Neuronal stem cell (in vitro differentiated cells): ENCODE measurements at regions not wholly inside any gene's neighbourhood (a gene's known extent, or its start where the extent isn't known, plus 50 kb on each side); places are given as distances from the start of the nearest gene placed in this dataset.

Experiments
- DNase-seq: peaks from one replicate; pipeline ENCODE4 v3.0.0-alpha.2; 2013; ENCODE audit warnings: low spot score
- H2AFZ ChIP-seq: one replicate; pipeline ENCODE4 v1.6.1; 2013; ENCODE audit warnings: mild to moderate bottlenecking, low read length, inconsistent platforms
- H2AK5ac ChIP-seq: 2 replicates; pipeline ENCODE4 v1.6.1; 2013; ENCODE audit warnings: low read depth, mild to moderate bottlenecking, inconsistent platforms, low read length, moderate library complexity, mixed read lengths
- H2BK120ac ChIP-seq: 2 replicates; pipeline ENCODE4 v1.6.1; 2013; ENCODE audit warnings: low read depth, mild to moderate bottlenecking, inconsistent platforms, low read length, moderate library complexity, mixed read lengths
- H2BK12ac ChIP-seq: one replicate; pipeline ENCODE4 v1.6.1; 2013; ENCODE audit warnings: low read length, inconsistent platforms
- H2BK15ac ChIP-seq: 2 replicates; pipeline ENCODE4 v1.6.1; 2013; ENCODE audit warnings: mild to moderate bottlenecking, low read length, inconsistent platforms, mixed read lengths
- H2BK5ac ChIP-seq: one replicate; pipeline ENCODE4 v1.6.1; 2013; ENCODE audit warnings: inconsistent platforms, mild to moderate bottlenecking, low read length, moderate library complexity
- H3K14ac ChIP-seq: one replicate; pipeline ENCODE4 v1.6.1; 2013; ENCODE audit warnings: low read length, inconsistent platforms
- H3K18ac ChIP-seq: 2 replicates; pipeline ENCODE4 v1.6.1; 2013; ENCODE audit warnings: low read length, inconsistent platforms
- H3K23ac ChIP-seq: 2 replicates; pipeline ENCODE4 v1.6.1; 2013; ENCODE audit warnings: low read depth, mild to moderate bottlenecking, mixed read lengths, low read length, inconsistent platforms; ENCODE audit not compliant: poor library complexity
- H3K27ac ChIP-seq: replicated peaks from 3 replicates; pipeline ENCODE4 v1.5.1; 2013; ENCODE audit warnings: low read length, inconsistent platforms
- H3K27me3 ChIP-seq, 3 experiments: 2 replicates each; pipeline ENCODE4 v1.6.1; 2013; ENCODE audit warnings: low read length in 3 of 3, mild to moderate bottlenecking in 2 of 3, inconsistent platforms in 1 of 3, low read depth in 1 of 3, mixed read lengths in 1 of 3, moderate library complexity in 1 of 3; ENCODE audit not compliant: control insufficient read depth in 3 of 3, insufficient read depth in 3 of 3
- H3K36me3 ChIP-seq, 2 donors: replicated peaks in 1 of 2; 2 replicates each; pipeline ENCODE4 v1.6.1; 2013; ENCODE audit warnings: low read length in 2 of 2; ENCODE audit not compliant: control insufficient read depth in 2 of 2, insufficient read depth in 2 of 2
- H3K4ac ChIP-seq: 2 replicates; pipeline ENCODE4 v1.6.1; 2013; ENCODE audit warnings: inconsistent platforms, mild to moderate bottlenecking, low read length, moderate library complexity
- H3K4me1 ChIP-seq, 2 donors: 1 replicate in 1 of 2; 2 replicates in 1 of 2; pipeline ENCODE4 v1.6.1; 2013; ENCODE audit warnings: low read length in 2 of 2, low read depth in 1 of 2; ENCODE audit not compliant: control insufficient read depth in 2 of 2, insufficient read depth in 1 of 2
- H3K4me2 ChIP-seq: one replicate; pipeline ENCODE4 v1.6.1; 2013; ENCODE audit warnings: mild to moderate bottlenecking, low read length, inconsistent platforms; ENCODE audit not compliant: insufficient read depth, poor library complexity, severe bottlenecking
- H3K4me3 ChIP-seq, 2 donors: 2 replicates each; pipeline ENCODE4 v1.5.1; 2013; ENCODE audit warnings: low read length in 2 of 2, mild to moderate bottlenecking in 2 of 2, inconsistent platforms in 1 of 2, moderate library complexity in 1 of 2
- H3K79me1 ChIP-seq: one replicate; pipeline ENCODE4 v1.6.1; 2013; ENCODE audit warnings: low read depth, mild to moderate bottlenecking, inconsistent platforms, low read length, moderate library complexity
- H3K9ac ChIP-seq: one replicate; pipeline ENCODE4 v1.6.1; 2013; ENCODE audit warnings: mild to moderate bottlenecking, low read depth, low read length, inconsistent platforms; ENCODE audit not compliant: poor library complexity
- H3K9me3 ChIP-seq, 2 donors: replicated peaks in 1 of 2; 2 replicates each; pipeline versions ENCODE3 to v1.6.1; 2013; ENCODE audit warnings: low read length in 2 of 2, mild to moderate bottlenecking in 2 of 2, inconsistent platforms in 1 of 2, low read depth in 1 of 2, mixed read lengths in 1 of 2, moderate library complexity in 1 of 2; ENCODE audit not compliant: control insufficient read depth in 2 of 2, insufficient read depth in 1 of 2
- H4K8ac ChIP-seq: one replicate; pipeline ENCODE4 v1.6.1; 2013; ENCODE audit warnings: low read depth, mild to moderate bottlenecking, inconsistent platforms, low read length, moderate library complexity
- H4K91ac ChIP-seq: one replicate; pipeline ENCODE4 v1.6.1; 2013; ENCODE audit warnings: low read length, low read depth, mild to moderate bottlenecking, inconsistent platforms; ENCODE audit not compliant: poor library complexity
- WGBS, 2 donors: extraction: QIAGEN DNeasy Blood & Tissue Kit; methylation state at CpG; one replicate each; pipeline ENCODE4 v1.1.7; 2013; ENCODE audit warnings: missing lambda C conversion rate in 2 of 2, mixed read lengths in 1 of 2; ENCODE audit not compliant: insufficient read length in 2 of 2, insufficient replicate concordance in 1 of 2; ENCODE audit errors: extremely low coverage in 2 of 2; 5-methylcytosine and 5-hydroxymethylcytosine counted together

DNA sequence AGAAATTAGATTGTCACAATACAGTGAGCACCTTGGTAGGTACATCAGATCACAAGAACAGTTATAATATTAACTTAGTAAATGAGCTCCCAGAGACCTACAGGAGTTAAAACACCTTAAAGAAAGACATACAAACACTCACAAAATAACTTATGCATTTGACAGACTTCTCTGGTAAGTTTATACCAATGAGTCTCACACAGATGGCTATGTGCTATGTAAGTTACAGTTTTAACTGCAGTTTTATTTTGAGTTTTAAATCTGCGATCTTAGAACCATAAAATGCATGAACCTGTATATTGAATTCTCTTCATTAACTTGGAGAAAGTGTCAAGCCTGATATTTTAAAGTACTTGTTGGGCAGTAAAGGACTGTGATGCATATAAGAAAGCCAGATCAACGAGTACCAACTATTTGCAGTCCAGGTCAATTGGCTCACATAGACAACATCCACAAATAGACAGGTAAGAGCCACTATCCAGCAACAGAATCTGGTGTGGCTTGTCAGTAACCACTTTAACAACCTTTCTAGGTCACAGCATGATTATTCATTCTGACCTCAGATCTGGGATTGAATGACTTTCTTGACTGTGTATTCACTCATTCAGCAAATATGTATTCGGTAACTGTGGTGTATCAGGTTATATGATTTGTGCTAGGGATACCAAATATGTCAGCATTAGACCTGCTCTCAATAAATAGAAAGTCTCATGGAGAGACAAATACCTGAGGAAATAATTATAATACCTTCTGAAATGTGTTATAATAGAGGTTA is 856.6 kb upstream of the MGAT4C start:
- no peak for DNase-seq
- no peak overlapping the region for H3K23ac ChIP-seq
- H3K4me2 ChIP-seq: no peak overlapping the region
- no peak overlapping the region for H3K14ac ChIP-seq
- H2AFZ ChIP-seq: no peak overlapping the region
- H3K4me1 ChIP-seq: peaks cover 0 to 8% of the 10 kb centered on the region in 2 donors
- no peaks in the 10 kb centered on the region for H3K27me3 ChIP-seq
- H3K27ac ChIP-seq: no peak overlapping the region
- no peak overlapping the region for H2BK120ac ChIP-seq
- H3K9me3 ChIP-seq: no peaks in the 10 kb centered on the region
- H2BK12ac ChIP-seq: no peak overlapping the region
- no peak overlapping the region for H4K8ac ChIP-seq
- no peak overlapping the region for H2BK5ac ChIP-seq
- no peaks in the 10 kb centered on the region for H3K36me3 ChIP-seq
- no peak overlapping the region for H3K9ac ChIP-seq
- H2BK15ac ChIP-seq: no peak overlapping the region
- H3K79me1 ChIP-seq: no peaks in the 10 kb centered on the region
- WGBS, 2 donors: no CpG with 5 or more reads among the region's 3 CpGs
- H3K18ac ChIP-seq: no peak overlapping the region
- no peak overlapping the region for H3K4ac ChIP-seq
- no peak overlapping the region for H2AK5ac ChIP-seq
- H3K4me3 ChIP-seq: no peak overlapping the region
- H4K91ac ChIP-seq: no peak overlapping the region

DNA sequence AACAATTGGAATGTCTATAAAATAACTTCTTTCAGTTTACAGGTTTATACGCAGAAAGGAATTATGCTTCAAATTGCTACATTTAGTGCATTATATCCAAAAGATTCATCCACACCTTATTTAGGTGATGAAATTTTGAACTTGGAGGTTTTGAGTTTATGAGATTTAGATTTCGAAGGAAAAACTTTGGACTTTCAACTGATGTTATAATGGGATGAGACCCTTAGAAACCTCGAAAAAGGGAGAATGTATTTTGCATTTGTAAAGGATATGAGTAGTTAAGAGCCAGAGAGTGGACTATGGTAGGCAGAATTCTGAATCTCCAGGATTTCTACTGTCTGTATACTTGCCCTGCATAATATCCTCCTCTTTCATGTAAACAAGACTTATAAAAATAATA is 851.6 kb upstream of the MGAT4C start:
- Histone ChIP-seq H4K91ac (no peak overlapping the region), H3K79me1 (no peaks in the 10 kb centered on the region), H3K4me1 (peaks cover 0 to 13% of the 10 kb centered on the region in 2 donors), H3K9me3 (no peaks in the 10 kb centered on the region), H3K23ac (no peak overlapping the region), H2AK5ac (no peak overlapping the region), H3K4me2 (no peak overlapping the region), H2BK120ac (no peak overlapping the region), H2BK12ac (no peak overlapping the region), H3K14ac (no peak overlapping the region), H3K27ac (no peak overlapping the region), H4K8ac (no peak overlapping the region), H3K27me3 (no peaks in the 10 kb centered on the region), H3K4me3 (no peak overlapping the region), H2BK5ac (no peak overlapping the region), H3K4ac (no peak overlapping the region), H2AFZ (no peak overlapping the region), H3K36me3 (no peaks in the 10 kb centered on the region), H2BK15ac (no peak overlapping the region), H3K9ac (no peak overlapping the region), H3K18ac (no peak overlapping the region)
- no peak for DNase-seq
- WGBS, 2 donors: no CpG with 5 or more reads among the region's 3 CpGs

DNA sequence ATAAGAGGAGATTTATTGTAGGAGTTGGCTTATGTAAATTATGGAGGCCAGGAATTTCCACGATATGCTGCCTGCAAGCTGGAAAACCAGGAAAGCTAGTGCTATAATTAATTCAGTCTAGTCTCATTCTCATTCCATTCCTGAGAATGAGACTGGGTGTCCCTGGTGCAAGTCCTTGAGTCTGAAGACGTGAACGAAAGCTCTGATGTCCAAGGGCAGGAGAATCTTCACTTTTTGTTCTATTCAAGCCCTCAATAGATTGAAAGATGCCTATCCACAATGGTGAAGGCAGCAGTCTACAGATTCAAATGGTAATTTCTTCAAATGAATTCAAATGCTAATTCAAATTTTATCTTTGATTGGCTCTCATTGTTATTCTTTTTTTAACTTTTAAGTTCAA is 851.1 kb upstream of the MGAT4C start:
- Histone ChIP-seq H3K4me1 (peaks cover 0 to 13% of the 10 kb centered on the region in 2 donors), H2BK5ac (no peak overlapping the region), H3K9ac (no peak overlapping the region), H3K14ac (no peak overlapping the region), H2AFZ (no peak overlapping the region), H3K36me3 (no peaks in the 10 kb centered on the region), H4K8ac (no peak overlapping the region), H3K27ac (no peak overlapping the region), H4K91ac (no peak overlapping the region), H3K4me2 (no peak overlapping the region), H3K9me3 (no peaks in the 10 kb centered on the region), H2AK5ac (no peak overlapping the region), H3K4ac (no peak overlapping the region), H2BK120ac (no peak overlapping the region), H3K4me3 (no peak overlapping the region), H3K27me3 (no peaks in the 10 kb centered on the region), H3K23ac (no peak overlapping the region), H3K79me1 (no peaks in the 10 kb centered on the region), H2BK12ac (no peak overlapping the region), H2BK15ac (no peak overlapping the region), H3K18ac (no peak overlapping the region)
- no CpG with 5 or more reads among the region's 3 CpGs for WGBS, 2 donors
- DNase-seq: no peak

DNA sequence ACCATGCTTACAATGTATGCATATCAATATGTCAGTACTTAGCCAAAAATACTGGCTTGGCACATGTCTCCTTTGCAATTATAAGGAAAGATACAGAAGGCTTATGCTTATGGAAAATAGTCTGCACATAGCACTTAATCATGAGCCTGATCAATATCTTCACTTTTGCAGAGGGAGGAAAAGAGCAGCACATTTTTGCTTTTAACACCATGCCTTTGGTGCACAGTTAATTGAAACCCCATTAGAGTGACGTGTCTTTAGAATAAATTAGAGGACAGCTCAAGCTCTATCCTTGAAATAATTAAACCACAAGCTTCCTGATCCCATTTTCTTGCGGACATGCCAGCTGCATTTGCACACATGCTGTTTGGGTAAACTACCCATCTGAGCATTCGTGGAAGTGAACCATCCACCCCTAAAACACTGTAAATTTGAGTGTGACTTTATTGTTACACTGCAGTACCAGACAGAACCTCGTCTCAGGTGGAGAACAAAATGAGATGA is 839.9 kb upstream of the MGAT4C start:
- H2AFZ ChIP-seq: no peak overlapping the region
- H2AK5ac ChIP-seq: no peak overlapping the region
- H3K27me3 ChIP-seq: no peaks in the 10 kb centered on the region
- H3K14ac ChIP-seq: no peak overlapping the region
- H3K9me3 ChIP-seq: no peaks in the 10 kb centered on the region
- no peak overlapping the region for H2BK15ac ChIP-seq
- H3K4ac ChIP-seq: no peak overlapping the region
- H3K79me1 ChIP-seq: no peaks in the 10 kb centered on the region
- no peak overlapping the region for H3K4me2 ChIP-seq
- no CpG with 5 or more reads among the region's 4 CpGs for WGBS, 2 donors
- H3K9ac ChIP-seq: no peak overlapping the region
- no peak overlapping the region for H3K18ac ChIP-seq
- H3K23ac ChIP-seq: no peak overlapping the region
- no peak overlapping the region for H3K4me3 ChIP-seq
- H3K4me1 ChIP-seq: no peaks in the 10 kb centered on the region
- no peak overlapping the region for H2BK120ac ChIP-seq
- H4K8ac ChIP-seq: no peak overlapping the region
- no peak overlapping the region for H2BK12ac ChIP-seq
- H3K27ac ChIP-seq: no peak overlapping the region
- no peaks in the 10 kb centered on the region for H3K36me3 ChIP-seq
- H4K91ac ChIP-seq: no peak overlapping the region
- no peak for DNase-seq
- H2BK5ac ChIP-seq: no peak overlapping the region
